HCT116 (cell line): ENCODE measurements at regions not wholly inside any gene's neighbourhood (a gene's known extent, or its start where the extent isn't known, plus 50 kb on each side); places are given as distances from the start of the nearest gene placed in this dataset.

ENCODE experiments used
- ATAC-seq: fragments of 200-7000 bp; cut with Tn5 transposase; 2 replicates; pipeline ENCODE4 v1.9.1; 2020; ENCODE audit warnings: mild to moderate bottlenecking, moderate library complexity
- BruUV-seq: library from RNA; stranded (reverse); fragments of 400-500 nt; replicated peaks from 2 replicates; lab custom pipeline; 2021; lab: Mats Ljungman, UMichigan
- CTCF ChIA-PET: fragments of 300-600 bp; sonication (Branson Sonifier 250); formaldehyde crosslinking; loops from one replicate; lab custom pipeline; 2021; ENCODE audit warnings: antibody characterized with exemption; lab: Charles Lee
- POLR2A ChIA-PET: fragments of 300-600, 350-600 bp; sonication (Branson Sonifier 250); formaldehyde crosslinking; loops from one replicate; lab custom pipeline; 2021; ENCODE audit warnings: antibody characterized with exemption; lab: Charles Lee
- RAD21 ChIA-PET, 2 experiments: fragments of 300-600 bp; sonication (Branson Sonifier 250); formaldehyde crosslinking; loops; one replicate each; lab custom pipeline; 2023; ENCODE audit warnings: low total read pairs in 2 of 2; ENCODE audit not compliant: uncharacterized antibody in 2 of 2, unreplicated experiment in 2 of 2, low non-redundant PET in 1 of 2; lab: Charles Lee
- DNase-seq: peaks from one replicate; pipeline ENCODE4 v3.0.0-alpha.2; 2010; ENCODE audit warnings: low read depth, low spot score
- H2AFZ ChIP-seq: fragments of 200-600 bp; shearing (Covaris generic), sonication (generic); 2 replicates; pipeline ENCODE4 v1.6.1; 2017; ENCODE audit warnings: low read depth, mixed run types, mixed read lengths, antibody characterized with exemption, low read length; ENCODE audit not compliant: poor library complexity, severe bottlenecking
- H3K27ac ChIP-seq: 2 replicates; pipeline ENCODE4 v1.5.1; 2012; ENCODE audit warnings: low read depth, low read length
- H3K27me3 ChIP-seq: fragments of 200-600 bp; sonication (generic); 2 replicates; pipeline ENCODE4 v1.6.1; 2016; ENCODE audit warnings: mixed run types, low read length, mixed read lengths; ENCODE audit not compliant: insufficient read depth
- H3K36me3 ChIP-seq, 2 experiments: fragments of 200-500 bp in 1 of 2; fragments of 200-600 bp in 1 of 2; sonication (Bioruptor generic) in 1 of 2; sonication (generic) in 1 of 2; 2 replicates each; pipeline versions ENCODE4 v1.5.1 to v1.6.1; 2014 to 2016; ENCODE audit warnings: low read length in 2 of 2, inconsistent platforms in 1 of 2, mixed read lengths in 1 of 2, mixed run types in 1 of 2; ENCODE audit not compliant: insufficient read depth in 2 of 2, control insufficient read depth in 1 of 2
- H3K4me1 ChIP-seq, 2 experiments: fragments of 200-600 bp in 1 of 2; sonication (generic) in 1 of 2; 2 replicates each; pipeline versions ENCODE4 v1.5.1 to v1.6.1; 2012 to 2017; ENCODE audit warnings: low read length in 2 of 2, inconsistent platforms in 1 of 2, mild to moderate bottlenecking in 1 of 2, mixed read lengths in 1 of 2, mixed run types in 1 of 2, moderate library complexity in 1 of 2; ENCODE audit not compliant: insufficient read depth in 2 of 2, control insufficient read depth in 1 of 2
- H3K4me2 ChIP-seq: fragments of 200-600 bp; sonication (generic); 2 replicates; pipeline ENCODE4 v1.6.1; 2017; ENCODE audit warnings: mixed run types, low read length, mixed read lengths
- H3K4me3 ChIP-seq, 2 experiments: fragments of 200-600 bp in 1 of 2; sonication (generic) in 1 of 2; replicated peaks in 1 of 2; 2 replicates each; pipeline ENCODE4 v1.5.1; 2011 to 2016; ENCODE audit warnings: low read length in 2 of 2, control low read depth in 1 of 2, low read depth in 1 of 2, mild to moderate bottlenecking in 1 of 2, mixed read lengths in 1 of 2, mixed run types in 1 of 2
- H3K79me2 ChIP-seq: fragments of 200-600 bp; sonication (generic); 2 replicates; pipeline ENCODE4 v1.6.1; 2017; ENCODE audit warnings: mild to moderate bottlenecking, mixed run types, low read length, moderate library complexity, mixed read lengths; ENCODE audit not compliant: insufficient read depth
- H3K9ac ChIP-seq: fragments of 200-600 bp; sonication (generic); 2 replicates; pipeline ENCODE4 v1.6.1; 2016; ENCODE audit warnings: low read length, mixed read lengths
- H3K9me2 ChIP-seq: fragments of 200-600 bp; sonication (generic), shearing (Covaris generic); 2 replicates; pipeline ENCODE4 v1.6.1; 2017; ENCODE audit warnings: mixed run types, mild to moderate bottlenecking, moderate library complexity; ENCODE audit not compliant: insufficient read depth
- H3K9me3 ChIP-seq, 2 experiments: fragments of 200-500 bp in 1 of 2; fragments of 200-600 bp in 1 of 2; sonication (Bioruptor generic) in 1 of 2; sonication (generic) in 1 of 2; 2 replicates each; pipeline ENCODE4 v1.6.1; 2014 to 2017; ENCODE audit warnings: low read length in 2 of 2, mixed read lengths in 2 of 2, inconsistent platforms in 1 of 2, low read depth in 1 of 2, mild to moderate bottlenecking in 1 of 2, mixed run types in 1 of 2, moderate library complexity in 1 of 2; ENCODE audit not compliant: control insufficient read depth in 1 of 2, insufficient read depth in 1 of 2
- H4K20me1 ChIP-seq: fragments of 200-600 bp; sonication (generic), shearing (Covaris generic); 2 replicates; pipeline ENCODE4 v1.6.1; 2017; ENCODE audit warnings: mixed run types, mild to moderate bottlenecking, moderate library complexity; ENCODE audit not compliant: insufficient read depth
- ATF3 ChIP-seq: IDR thresholded peaks from 2 replicates; pipeline ENCODE4 v1.6.1; 2012
- CBX3 ChIP-seq: IDR thresholded peaks from 2 replicates; pipeline ENCODE4 v1.6.1; 2012; ENCODE audit warnings: low read depth
- CEBPB ChIP-seq: IDR thresholded peaks from 2 replicates; pipeline ENCODE4 v1.6.1; 2012; ENCODE audit warnings: low read depth
- CTCF ChIP-seq, 3 experiments: fragments of 200-600 bp in 1 of 3; sonication (generic) in 1 of 3; IDR thresholded peaks in 2 of 3; conservative IDR thresholded peaks in 1 of 3; 2 replicates each; pipeline ENCODE4 v1.5.1; 2012 to 2017; ENCODE audit warnings: low read depth in 2 of 3, low read length in 2 of 3, antibody characterized with exemption in 1 of 3, borderline replicate concordance in 1 of 3, control low read depth in 1 of 3, mild to moderate bottlenecking in 1 of 3, mixed read lengths in 1 of 3, mixed run types in 1 of 3, moderate library complexity in 1 of 3; ENCODE audit not compliant: insufficient read depth in 1 of 3
- EGR1 ChIP-seq: IDR thresholded peaks from 2 replicates; pipeline ENCODE4 v1.6.1; 2012; ENCODE audit warnings: low read depth
- ELF1 ChIP-seq: IDR thresholded peaks from 2 replicates; pipeline ENCODE4 v1.6.1; 2012; ENCODE audit warnings: low read depth, borderline replicate concordance
- EZH2 ChIP-seq: fragments of 200-600 bp; sonication (generic); IDR thresholded peaks from 2 replicates; pipeline ENCODE4 v1.6.1; 2017; ENCODE audit warnings: antibody characterized with exemption, mixed run types
- FOSL1 ChIP-seq: IDR thresholded peaks from 2 replicates; pipeline ENCODE4 v1.6.1; 2012; ENCODE audit warnings: low read depth
- JUND ChIP-seq: IDR thresholded peaks from 2 replicates; pipeline ENCODE4 v1.6.1; 2012
- POLR2A ChIP-seq: IDR thresholded peaks from 2 replicates; pipeline ENCODE4 v1.7.0; 2011; ENCODE audit warnings: borderline replicate concordance; ENCODE audit not compliant: insufficient read depth, insufficient read length; ENCODE audit errors: extremely low read depth
- RAD21 ChIP-seq: IDR thresholded peaks from 2 replicates; pipeline ENCODE4 v1.6.1; 2012; ENCODE audit warnings: low read depth, mild to moderate bottlenecking
- REST ChIP-seq: IDR thresholded peaks from 2 replicates; pipeline ENCODE4 v1.6.1; 2012; ENCODE audit warnings: low read depth
- SP1 ChIP-seq: IDR thresholded peaks from 2 replicates; pipeline ENCODE4 v1.6.1; 2012; ENCODE audit warnings: low read depth
- TCF7L2 ChIP-seq: IDR thresholded peaks from 2 replicates; pipeline ENCODE4 v1.7.0; 2011; ENCODE audit warnings: borderline replicate concordance, inconsistent platforms; ENCODE audit not compliant: insufficient read depth, insufficient read length; ENCODE audit errors: extremely low read depth
- ZBTB33 ChIP-seq: IDR thresholded peaks from 2 replicates; pipeline ENCODE4 v1.6.1; 2011; ENCODE audit warnings: mild to moderate bottlenecking, low read length, moderate library complexity; ENCODE audit not compliant: insufficient replicate concordance; ENCODE audit errors: extremely low read depth
- ZNF274 ChIP-seq: fragments of 200-500 bp; sonication (Bioruptor generic); IDR thresholded peaks from 2 replicates; pipeline ENCODE4 v1.6.1; 2014; ENCODE audit warnings: mild to moderate bottlenecking, low read depth, low read length, inconsistent platforms
- intact Hi-C: fragments of 100-400 bp; cut with micrococcal nuclease; formaldehyde crosslinking; loops from 2 replicates; pipeline ENCODE4 v1.10.0; 2022
- TF ChIP-seq, protein P1 (sequence below): IDR thresholded peaks from 2 replicates; pipeline ENCODE4 v1.6.1; 2012

GRCh38 chr18:77634494-77634893 lies 384.8 kb downstream of the GALR1 start:
- no TSS peak for BruUV-seq
- CTCF ChIA-PET, result no interaction called here

More at GRCh38 chr18:77634494-77634893, 384.8 kb downstream of the GALR1 start:
- no peak overlapping the region for H2AFZ ChIP-seq
- no peaks in the 10 kb centered on the region for H3K79me2 ChIP-seq
- ATAC-seq, result no peak
- no peaks in the 10 kb centered on the region for H3K9me2 ChIP-seq
- no peak overlapping the region for H3K27ac ChIP-seq
- no peak overlapping the region for H3K9ac ChIP-seq
- intact Hi-C loops, result no loop called here
- H3K4me2 ChIP-seq, result no peak overlapping the region
- no peaks in the 10 kb centered on the region for H3K4me1 ChIP-seq
- ChIA-PET RAD21 (no interaction called here), POLR2A (no interaction called here)
- peaks cover 0 to 18% of the 10 kb centered on the region in 2 experiments; a peak in 2 of 4 replicates for H3K9me3 ChIP-seq
- DNase-seq, result no peak
- H3K36me3 ChIP-seq, result no peaks in the 10 kb centered on the region
- H4K20me1 ChIP-seq, result no peaks in the 10 kb centered on the region
- no peak overlapping the region for H3K4me3 ChIP-seq
- no peaks in the 10 kb centered on the region for H3K27me3 ChIP-seq
- TF ChIP-seq, protein P1, sequence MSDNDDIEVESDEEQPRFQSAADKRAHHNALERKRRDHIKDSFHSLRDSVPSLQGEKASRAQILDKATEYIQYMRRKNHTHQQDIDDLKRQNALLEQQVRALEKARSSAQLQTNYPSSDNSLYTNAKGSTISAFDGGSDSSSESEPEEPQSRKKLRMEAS, result no peak
- TF ChIP-seq CBX3 (no peak), ELF1 (no peak), REST (no peak), FOSL1 (no peak), SP1 (no peak), ZBTB33 (no peak), CTCF (IDR thresholded peaks at IDR 0.05 in 2 of 3, conservative IDR thresholded peaks at IDR 0.05 in 1 of 3; ENCODE audit: borderline replicate concordance in 1 of 3, insufficient read depth in 1 of 3, low read depth in 2 of 3, low read length in 2 of 3) (no peak), EGR1 (no peak), ATF3 (no peak), CEBPB (no peak), TCF7L2 (no peak), EZH2 (no peak), POLR2A (no peak), RAD21 (no peak), ZNF274 (no peak), JUND (no peak)
